Keratinocyte (primary cell): ENCODE measurements at regions not wholly inside any gene's neighbourhood (a gene's known extent, or its start where the extent isn't known, plus 50 kb on each side); places are given as distances from the start of the nearest gene placed in this dataset.

ENCODE experiments used
- DNase-seq: peaks from one replicate; pipeline ENCODE4 v3.0.0-alpha.2; 2011; ENCODE audit warnings: low read depth, missing footprints, low spot score
- FAIRE-seq: peaks from 2 replicates; lab custom pipeline; 2011; peaks lifted over from hg19 to GRCh38; lab: Jason Lieb, UNC
- H2AFZ ChIP-seq: 2 replicates; pipeline ENCODE4 v1.6.0; 2012; ENCODE audit warnings: low read length, control low read depth, inconsistent platforms; ENCODE audit not compliant: control insufficient read depth
- H3K27ac ChIP-seq: 2 replicates; pipeline ENCODE4 v1.5.1; 2011; ENCODE audit warnings: low read length; ENCODE audit not compliant: control insufficient read depth, insufficient read depth
- H3K27me3 ChIP-seq: 3 replicates; pipeline ENCODE4 v1.6.0; 2011; ENCODE audit warnings: low read length; ENCODE audit not compliant: control insufficient read depth, insufficient read depth; ENCODE audit errors: extremely low read depth
- H3K36me3 ChIP-seq, 2 experiments: 2 replicates in 1 of 2; 3 replicates in 1 of 2; pipeline ENCODE4 v1.5.1; 2011; ENCODE audit warnings: low read length in 2 of 2, mild to moderate bottlenecking in 1 of 2; ENCODE audit not compliant: control insufficient read depth in 2 of 2, insufficient read depth in 2 of 2; ENCODE audit errors: extremely low read depth in 1 of 2
- H3K4me1 ChIP-seq: 3 replicates; pipeline ENCODE4 v1.5.1; 2011; ENCODE audit warnings: low read length; ENCODE audit not compliant: control insufficient read depth, insufficient read depth; ENCODE audit errors: extremely low read depth
- H3K4me2 ChIP-seq: 3 replicates; pipeline ENCODE4 v1.6.0; 2011; ENCODE audit warnings: low read depth, low read length; ENCODE audit not compliant: control insufficient read depth, insufficient read depth; ENCODE audit errors: extremely low read depth
- H3K4me3 ChIP-seq, 3 experiments: fragments of 200-600 bp in 1 of 3; sonication (generic) in 1 of 3; 2 replicates in 2 of 3; 3 replicates in 1 of 3; pipeline ENCODE4 v1.5.1; 2011 to 2016; ENCODE audit warnings: low read length in 3 of 3, mild to moderate bottlenecking in 3 of 3, control low read depth in 2 of 3, inconsistent platforms in 1 of 3, low read depth in 1 of 3, mixed read lengths in 1 of 3, mixed run types in 1 of 3, moderate library complexity in 1 of 3; ENCODE audit not compliant: control insufficient read depth in 2 of 3, insufficient read depth in 2 of 3; ENCODE audit errors: extremely low read depth in 1 of 3
- H3K79me2 ChIP-seq: 2 replicates; pipeline ENCODE4 v1.6.0; 2012; ENCODE audit warnings: low read length; ENCODE audit not compliant: control insufficient read depth, insufficient read depth
- H3K9ac ChIP-seq: 3 replicates; pipeline ENCODE4 v1.6.0; 2011; ENCODE audit warnings: low read length; ENCODE audit not compliant: control insufficient read depth, insufficient read depth; ENCODE audit errors: extremely low read depth
- H3K9me1 ChIP-seq: 3 replicates; pipeline ENCODE4 v1.6.0; 2011; ENCODE audit warnings: low read length; ENCODE audit not compliant: control insufficient read depth, insufficient read depth; ENCODE audit errors: extremely low read depth
- H3K9me3 ChIP-seq: 2 replicates; pipeline ENCODE4 v1.5.1; 2012; ENCODE audit warnings: low read depth, low read length; ENCODE audit not compliant: control insufficient read depth
- H4K20me1 ChIP-seq: 3 replicates; pipeline ENCODE4 v1.6.0; 2011; ENCODE audit warnings: low read length; ENCODE audit not compliant: control insufficient read depth, insufficient read depth; ENCODE audit errors: extremely low read depth
- EZH2 ChIP-seq: IDR thresholded peaks from one replicate; pipeline ENCODE4 v1.6.1; 2012; ENCODE audit warnings: inconsistent platforms, mild to moderate bottlenecking, low read length, moderate library complexity
- dilution Hi-C: fragments of 300-500 bp; cut with MboI; formaldehyde crosslinking; loops from one replicate; pipeline ENCODE4 v1.7.0; 2020; ENCODE audit warnings: low sequenced_read_pairs; ENCODE audit not compliant: extremely low pct_ligation_motif_present
- TF ChIP-seq, protein P1 (sequence below), 3 experiments: IDR thresholded peaks in 1 of 3; conservative IDR thresholded peaks in 1 of 3; optimal IDR thresholded peaks in 1 of 3; 2 replicates in 2 of 3; 3 replicates in 1 of 3; pipeline versions ENCODE3 to v1.5.1; 2011; ENCODE audit warnings: low read length in 3 of 3, mild to moderate bottlenecking in 3 of 3, moderate library complexity in 2 of 3, control low read depth in 1 of 3, inconsistent platforms in 1 of 3; ENCODE audit not compliant: insufficient read depth in 2 of 3; ENCODE audit errors: extremely low read depth in 1 of 3

GRCh38 chr2:14817848-14818247, 185.3 kb downstream of the LRATD1 start:
- H3K4me1 ChIP-seq: no peaks in the 10 kb centered on the region
- no peak overlapping the region for H3K27ac ChIP-seq
- H3K4me3 ChIP-seq: no peak overlapping the region
- no peaks in the 10 kb centered on the region for H3K9me1 ChIP-seq
- H2AFZ ChIP-seq: no peak overlapping the region
- dilution Hi-C loops: no loop called here
- FAIRE-seq: no peak
- no peak for DNase-seq
- H3K4me2 ChIP-seq: no peak overlapping the region
- H3K9ac ChIP-seq: no peak overlapping the region
- H3K9me3 ChIP-seq: no peaks in the 10 kb centered on the region
- no peaks in the 10 kb centered on the region for H3K36me3 ChIP-seq
- no peaks in the 10 kb centered on the region for H4K20me1 ChIP-seq
- TF ChIP-seq, protein P1, sequence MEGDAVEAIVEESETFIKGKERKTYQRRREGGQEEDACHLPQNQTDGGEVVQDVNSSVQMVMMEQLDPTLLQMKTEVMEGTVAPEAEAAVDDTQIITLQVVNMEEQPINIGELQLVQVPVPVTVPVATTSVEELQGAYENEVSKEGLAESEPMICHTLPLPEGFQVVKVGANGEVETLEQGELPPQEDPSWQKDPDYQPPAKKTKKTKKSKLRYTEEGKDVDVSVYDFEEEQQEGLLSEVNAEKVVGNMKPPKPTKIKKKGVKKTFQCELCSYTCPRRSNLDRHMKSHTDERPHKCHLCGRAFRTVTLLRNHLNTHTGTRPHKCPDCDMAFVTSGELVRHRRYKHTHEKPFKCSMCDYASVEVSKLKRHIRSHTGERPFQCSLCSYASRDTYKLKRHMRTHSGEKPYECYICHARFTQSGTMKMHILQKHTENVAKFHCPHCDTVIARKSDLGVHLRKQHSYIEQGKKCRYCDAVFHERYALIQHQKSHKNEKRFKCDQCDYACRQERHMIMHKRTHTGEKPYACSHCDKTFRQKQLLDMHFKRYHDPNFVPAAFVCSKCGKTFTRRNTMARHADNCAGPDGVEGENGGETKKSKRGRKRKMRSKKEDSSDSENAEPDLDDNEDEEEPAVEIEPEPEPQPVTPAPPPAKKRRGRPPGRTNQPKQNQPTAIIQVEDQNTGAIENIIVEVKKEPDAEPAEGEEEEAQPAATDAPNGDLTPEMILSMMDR (optimal IDR thresholded peaks at IDR 0.05 in 1 of 3, IDR thresholded peaks at IDR 0.05 in 1 of 3, conservative IDR thresholded peaks at IDR 0.05 in 1 of 3; ENCODE audit: extremely low read depth in 1 of 3, insufficient read depth in 2 of 3, low read length in 3 of 3): no peak
- TF ChIP-seq EZH2: no peak
- no peaks in the 10 kb centered on the region for H3K27me3 ChIP-seq
- no peaks in the 10 kb centered on the region for H3K79me2 ChIP-seq

GRCh38 chr2:14826518-14826917, 194.0 kb downstream of the LRATD1 start:
- H3K36me3 ChIP-seq: no peaks in the 10 kb centered on the region
- dilution Hi-C loops: no loop called here
- H3K27me3 ChIP-seq: no peaks in the 10 kb centered on the region
- H3K4me2 ChIP-seq: no peak overlapping the region
- H2AFZ ChIP-seq: no peak overlapping the region
- H3K4me3 ChIP-seq: no peak overlapping the region
- peaks cover 19% of the 10 kb centered on the region for H3K4me1 ChIP-seq
- peak; percentile 92 for FAIRE-seq
- H3K9ac ChIP-seq: no peak overlapping the region
- TF ChIP-seq EZH2: no peak
- TF ChIP-seq, protein P1 (optimal IDR thresholded peaks at IDR 0.05 in 1 of 3, IDR thresholded peaks at IDR 0.05 in 1 of 3, conservative IDR thresholded peaks at IDR 0.05 in 1 of 3; ENCODE audit: extremely low read depth in 1 of 3, insufficient read depth in 2 of 3, low read length in 3 of 3): no peak
- DNase-seq: peak; percentile 4
- H3K79me2 ChIP-seq: no peaks in the 10 kb centered on the region
- H3K27ac ChIP-seq: no peak overlapping the region
- no peaks in the 10 kb centered on the region for H4K20me1 ChIP-seq
- no peaks in the 10 kb centered on the region for H3K9me3 ChIP-seq
- H3K9me1 ChIP-seq: no peaks in the 10 kb centered on the region
